Glutamatergic neuron (in vitro differentiated cells): ENCODE measurements at regions not wholly inside any gene's neighbourhood (a gene's known extent, or its start where the extent isn't known, plus 50 kb on each side); places are given as distances from the start of the nearest gene placed in this dataset.

Source experiments
- DNase-seq: peaks from one replicate; pipeline ENCODE4 v3.0.0; 2022
- H3K27ac Mint-ChIP-seq: one replicate; pipeline ENCODE4 v1.8.0; 2020; ENCODE audit warnings: mild to moderate bottlenecking, mixed read lengths, inconsistent platforms; ENCODE audit not compliant: unreplicated experiment
- H3K27me3 Mint-ChIP-seq: one replicate; pipeline ENCODE4 v1.8.0; 2020; ENCODE audit warnings: mild to moderate bottlenecking, moderate library complexity, mixed read lengths, inconsistent platforms; ENCODE audit not compliant: unreplicated experiment
- H3K36me3 Mint-ChIP-seq: one replicate; pipeline ENCODE4 v1.8.0; 2020; ENCODE audit warnings: mild to moderate bottlenecking, mixed read lengths, inconsistent platforms; ENCODE audit not compliant: unreplicated experiment
- H3K4me1 Mint-ChIP-seq: one replicate; pipeline ENCODE4 v1.8.0; 2020; ENCODE audit warnings: mild to moderate bottlenecking, low read depth, mixed read lengths, inconsistent platforms; ENCODE audit not compliant: unreplicated experiment
- H3K4me3 Mint-ChIP-seq: one replicate; pipeline ENCODE4 v1.8.0; 2020; ENCODE audit warnings: mild to moderate bottlenecking, mixed read lengths, inconsistent platforms; ENCODE audit not compliant: unreplicated experiment
- H3K9me3 Mint-ChIP-seq: one replicate; pipeline ENCODE4 v1.8.0; 2020; ENCODE audit warnings: mild to moderate bottlenecking, moderate library complexity, mixed read lengths, inconsistent platforms; ENCODE audit not compliant: unreplicated experiment
- CTCF ChIP-seq: fragments of 200-600 bp; sonication (generic); IDR thresholded peaks from one replicate; pipeline ENCODE4 v1.5.0; 2021; ENCODE audit not compliant: partially characterized antibody, unreplicated experiment

GRCh38 chr6:126516411-126516810 is 176.5 kb downstream of the CENPW start:
- no peak for DNase-seq
- TF ChIP-seq CTCF: no peak
- Mint-ChIP-seq H3K36me3 (no peaks in the 10 kb centered on the region), H3K4me1 (no peaks in the 10 kb centered on the region), H3K27ac (no peak overlapping the region), H3K27me3 (no peaks in the 10 kb centered on the region), H3K4me3 (no peak overlapping the region), H3K9me3 (no peaks in the 10 kb centered on the region)

- Mint-ChIP-seq H3K4me3 (no peak overlapping the region), H3K36me3 (no peaks in the 10 kb centered on the region), H3K4me1 (peaks cover 2% of the 10 kb centered on the region), H3K27me3 (no peaks in the 10 kb centered on the region), H3K27ac (no peak overlapping the region), H3K9me3 (no peaks in the 10 kb centered on the region)
- no peak for DNase-seq
- TF ChIP-seq CTCF: no peak
Observed at GRCh38 chr6:126524811-126525326, 185.0 kb downstream of the CENPW start.

GRCh38 chr6:126526547-126526946 is 186.6 kb downstream of the CENPW start:
- Mint-ChIP-seq H3K27me3 (no peaks in the 10 kb centered on the region), H3K27ac (no peak overlapping the region), H3K4me1 (peaks cover 2% of the 10 kb centered on the region), H3K36me3 (no peaks in the 10 kb centered on the region), H3K4me3 (no peak overlapping the region), H3K9me3 (no peaks in the 10 kb centered on the region)
- no peak for DNase-seq
- TF ChIP-seq CTCF: no peak

DNA sequence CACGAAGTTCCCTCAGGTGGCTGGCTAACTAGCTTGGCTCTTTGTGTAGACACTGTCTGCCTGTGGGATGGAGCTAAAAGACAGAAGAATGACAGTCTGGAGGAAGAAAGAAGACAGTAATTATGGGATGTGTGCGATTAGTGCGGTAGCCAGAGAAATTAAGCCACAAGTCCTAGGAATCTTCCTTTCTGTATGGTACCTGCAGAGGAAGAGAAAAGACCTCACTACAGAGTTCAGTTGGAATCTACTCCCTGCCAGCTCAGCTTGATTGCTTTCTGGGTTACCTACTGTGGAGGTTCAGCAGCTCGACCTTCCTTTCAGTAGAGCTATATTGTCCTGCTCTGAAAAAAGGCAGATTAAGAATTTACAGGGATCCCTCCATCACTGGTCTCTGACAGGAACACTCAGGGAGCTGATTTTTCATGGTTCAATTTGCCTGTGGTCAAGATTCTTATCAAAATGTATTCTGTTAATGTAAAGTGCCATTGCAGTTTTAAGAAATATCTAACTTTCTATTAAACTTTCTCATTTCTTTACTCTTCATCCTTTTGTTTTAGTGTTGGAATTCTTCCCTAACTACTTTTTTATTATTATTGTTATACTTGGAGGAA is 187.2 kb downstream of the CENPW start:
- Mint-ChIP-seq H3K4me1 (peaks cover 2% of the 10 kb centered on the region), H3K4me3 (no peak overlapping the region), H3K27ac (no peak overlapping the region), H3K9me3 (no peaks in the 10 kb centered on the region), H3K36me3 (no peaks in the 10 kb centered on the region), H3K27me3 (no peaks in the 10 kb centered on the region)
- DNase-seq: no peak
- TF ChIP-seq CTCF: no peak

- Mint-ChIP-seq H3K27ac (no peak overlapping the region), H3K4me1 (peaks cover 2% of the 10 kb centered on the region), H3K4me3 (no peak overlapping the region), H3K36me3 (no peaks in the 10 kb centered on the region), H3K9me3 (no peaks in the 10 kb centered on the region), H3K27me3 (no peaks in the 10 kb centered on the region)
- no peak for DNase-seq
- no peak for TF ChIP-seq CTCF
Observed at GRCh38 chr6:126529637-126530362, 189.9 kb downstream of the CENPW start.
